Keratinocyte (primary cell): ENCODE measurements at regions not wholly inside any gene's neighbourhood (a gene's known extent, or its start where the extent isn't known, plus 50 kb on each side); places are given as distances from the start of the nearest gene placed in this dataset.

Experiments
- DNase-seq: peaks from one replicate; pipeline ENCODE4 v3.0.0-alpha.2; 2011; ENCODE audit warnings: low read depth, missing footprints, low spot score
- FAIRE-seq: peaks from 2 replicates; lab custom pipeline; 2011; peaks lifted over from hg19 to GRCh38; lab: Jason Lieb, UNC
- H2AFZ ChIP-seq: 2 replicates; pipeline ENCODE4 v1.6.0; 2012; ENCODE audit warnings: low read length, control low read depth, inconsistent platforms; ENCODE audit not compliant: control insufficient read depth
- H3K27ac ChIP-seq: 2 replicates; pipeline ENCODE4 v1.5.1; 2011; ENCODE audit warnings: low read length; ENCODE audit not compliant: control insufficient read depth, insufficient read depth
- H3K27me3 ChIP-seq: 3 replicates; pipeline ENCODE4 v1.6.0; 2011; ENCODE audit warnings: low read length; ENCODE audit not compliant: control insufficient read depth, insufficient read depth; ENCODE audit errors: extremely low read depth
- H3K36me3 ChIP-seq, 2 experiments: 2 replicates in 1 of 2; 3 replicates in 1 of 2; pipeline ENCODE4 v1.5.1; 2011; ENCODE audit warnings: low read length in 2 of 2, mild to moderate bottlenecking in 1 of 2; ENCODE audit not compliant: control insufficient read depth in 2 of 2, insufficient read depth in 2 of 2; ENCODE audit errors: extremely low read depth in 1 of 2
- H3K4me1 ChIP-seq: 3 replicates; pipeline ENCODE4 v1.5.1; 2011; ENCODE audit warnings: low read length; ENCODE audit not compliant: control insufficient read depth, insufficient read depth; ENCODE audit errors: extremely low read depth
- H3K4me2 ChIP-seq: 3 replicates; pipeline ENCODE4 v1.6.0; 2011; ENCODE audit warnings: low read depth, low read length; ENCODE audit not compliant: control insufficient read depth, insufficient read depth; ENCODE audit errors: extremely low read depth
- H3K4me3 ChIP-seq, 3 experiments: fragments of 200-600 bp in 1 of 3; sonication (generic) in 1 of 3; 2 replicates in 2 of 3; 3 replicates in 1 of 3; pipeline ENCODE4 v1.5.1; 2011 to 2016; ENCODE audit warnings: low read length in 3 of 3, mild to moderate bottlenecking in 3 of 3, control low read depth in 2 of 3, inconsistent platforms in 1 of 3, low read depth in 1 of 3, mixed read lengths in 1 of 3, mixed run types in 1 of 3, moderate library complexity in 1 of 3; ENCODE audit not compliant: control insufficient read depth in 2 of 3, insufficient read depth in 2 of 3; ENCODE audit errors: extremely low read depth in 1 of 3
- H3K79me2 ChIP-seq: 2 replicates; pipeline ENCODE4 v1.6.0; 2012; ENCODE audit warnings: low read length; ENCODE audit not compliant: control insufficient read depth, insufficient read depth
- H3K9ac ChIP-seq: 3 replicates; pipeline ENCODE4 v1.6.0; 2011; ENCODE audit warnings: low read length; ENCODE audit not compliant: control insufficient read depth, insufficient read depth; ENCODE audit errors: extremely low read depth
- H3K9me1 ChIP-seq: 3 replicates; pipeline ENCODE4 v1.6.0; 2011; ENCODE audit warnings: low read length; ENCODE audit not compliant: control insufficient read depth, insufficient read depth; ENCODE audit errors: extremely low read depth
- H3K9me3 ChIP-seq: 2 replicates; pipeline ENCODE4 v1.5.1; 2012; ENCODE audit warnings: low read depth, low read length; ENCODE audit not compliant: control insufficient read depth
- H4K20me1 ChIP-seq: 3 replicates; pipeline ENCODE4 v1.6.0; 2011; ENCODE audit warnings: low read length; ENCODE audit not compliant: control insufficient read depth, insufficient read depth; ENCODE audit errors: extremely low read depth
- EZH2 ChIP-seq: IDR thresholded peaks from one replicate; pipeline ENCODE4 v1.6.1; 2012; ENCODE audit warnings: inconsistent platforms, mild to moderate bottlenecking, low read length, moderate library complexity
- dilution Hi-C: fragments of 300-500 bp; cut with MboI; formaldehyde crosslinking; loops from one replicate; pipeline ENCODE4 v1.7.0; 2020; ENCODE audit warnings: low sequenced_read_pairs; ENCODE audit not compliant: extremely low pct_ligation_motif_present
- TF ChIP-seq, protein P1 (sequence below), 3 experiments: IDR thresholded peaks in 1 of 3; conservative IDR thresholded peaks in 1 of 3; optimal IDR thresholded peaks in 1 of 3; 2 replicates in 2 of 3; 3 replicates in 1 of 3; pipeline versions ENCODE3 to v1.5.1; 2011; ENCODE audit warnings: low read length in 3 of 3, mild to moderate bottlenecking in 3 of 3, moderate library complexity in 2 of 3, control low read depth in 1 of 3, inconsistent platforms in 1 of 3; ENCODE audit not compliant: insufficient read depth in 2 of 3; ENCODE audit errors: extremely low read depth in 1 of 3

DNA sequence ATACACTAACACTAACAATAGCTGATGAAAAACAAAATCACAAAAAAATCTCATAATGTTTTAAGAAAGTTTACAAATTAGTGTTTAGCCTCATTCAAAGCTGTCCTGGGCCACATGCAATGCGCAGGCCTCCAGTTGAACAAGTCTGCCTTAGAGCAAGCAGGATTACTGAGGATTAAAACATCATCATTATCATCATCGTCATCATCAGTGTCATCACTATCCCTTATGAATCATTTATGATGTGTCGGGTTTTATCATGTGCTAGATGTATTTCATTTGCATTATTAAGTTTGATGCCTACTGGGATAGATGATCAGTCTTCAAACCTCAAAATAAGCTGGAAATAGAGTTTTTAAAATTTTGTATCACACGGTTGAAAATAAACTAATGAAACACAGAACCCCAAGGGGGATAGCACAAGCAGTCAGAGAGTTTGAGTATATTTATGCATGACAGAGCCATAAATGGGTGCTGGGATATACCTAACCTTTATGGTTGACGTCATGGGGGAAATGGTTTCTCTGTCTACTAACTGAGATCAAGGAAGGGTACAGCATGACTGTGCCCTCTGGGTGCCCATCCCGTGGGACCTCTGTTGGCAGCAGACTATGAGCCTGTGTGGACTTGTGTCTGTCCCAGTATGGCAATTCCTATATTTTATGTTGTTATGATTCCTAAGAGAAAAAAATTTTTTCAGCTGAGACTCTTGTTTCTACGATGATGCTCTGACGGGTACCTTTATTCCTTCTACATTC lies 150.3 kb upstream of the ADRA1B start:
- no peaks in the 10 kb centered on the region for H3K9me1 ChIP-seq
- H3K9me3 ChIP-seq, result no peaks in the 10 kb centered on the region
- TF ChIP-seq, protein P1, sequence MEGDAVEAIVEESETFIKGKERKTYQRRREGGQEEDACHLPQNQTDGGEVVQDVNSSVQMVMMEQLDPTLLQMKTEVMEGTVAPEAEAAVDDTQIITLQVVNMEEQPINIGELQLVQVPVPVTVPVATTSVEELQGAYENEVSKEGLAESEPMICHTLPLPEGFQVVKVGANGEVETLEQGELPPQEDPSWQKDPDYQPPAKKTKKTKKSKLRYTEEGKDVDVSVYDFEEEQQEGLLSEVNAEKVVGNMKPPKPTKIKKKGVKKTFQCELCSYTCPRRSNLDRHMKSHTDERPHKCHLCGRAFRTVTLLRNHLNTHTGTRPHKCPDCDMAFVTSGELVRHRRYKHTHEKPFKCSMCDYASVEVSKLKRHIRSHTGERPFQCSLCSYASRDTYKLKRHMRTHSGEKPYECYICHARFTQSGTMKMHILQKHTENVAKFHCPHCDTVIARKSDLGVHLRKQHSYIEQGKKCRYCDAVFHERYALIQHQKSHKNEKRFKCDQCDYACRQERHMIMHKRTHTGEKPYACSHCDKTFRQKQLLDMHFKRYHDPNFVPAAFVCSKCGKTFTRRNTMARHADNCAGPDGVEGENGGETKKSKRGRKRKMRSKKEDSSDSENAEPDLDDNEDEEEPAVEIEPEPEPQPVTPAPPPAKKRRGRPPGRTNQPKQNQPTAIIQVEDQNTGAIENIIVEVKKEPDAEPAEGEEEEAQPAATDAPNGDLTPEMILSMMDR (optimal IDR thresholded peaks at IDR 0.05 in 1 of 3, IDR thresholded peaks at IDR 0.05 in 1 of 3, conservative IDR thresholded peaks at IDR 0.05 in 1 of 3; ENCODE audit: extremely low read depth in 1 of 3, insufficient read depth in 2 of 3, low read length in 3 of 3), result no peak
- TF ChIP-seq EZH2, result no peak
- no peak overlapping the region for H3K4me3 ChIP-seq
- dilution Hi-C loops, result no loop called here
- no peaks in the 10 kb centered on the region for H3K36me3 ChIP-seq
- no peaks in the 10 kb centered on the region for H4K20me1 ChIP-seq
- peaks cover 8% of the 10 kb centered on the region for H3K4me1 ChIP-seq
- FAIRE-seq (no peak), DNase-seq (no peak)
- H3K9ac ChIP-seq, result no peak overlapping the region
- no peaks in the 10 kb centered on the region for H3K79me2 ChIP-seq
- H3K27ac ChIP-seq, result no peak overlapping the region
- H2AFZ ChIP-seq, result no peak overlapping the region
- no peak overlapping the region for H3K4me2 ChIP-seq
- no peaks in the 10 kb centered on the region for H3K27me3 ChIP-seq

DNA sequence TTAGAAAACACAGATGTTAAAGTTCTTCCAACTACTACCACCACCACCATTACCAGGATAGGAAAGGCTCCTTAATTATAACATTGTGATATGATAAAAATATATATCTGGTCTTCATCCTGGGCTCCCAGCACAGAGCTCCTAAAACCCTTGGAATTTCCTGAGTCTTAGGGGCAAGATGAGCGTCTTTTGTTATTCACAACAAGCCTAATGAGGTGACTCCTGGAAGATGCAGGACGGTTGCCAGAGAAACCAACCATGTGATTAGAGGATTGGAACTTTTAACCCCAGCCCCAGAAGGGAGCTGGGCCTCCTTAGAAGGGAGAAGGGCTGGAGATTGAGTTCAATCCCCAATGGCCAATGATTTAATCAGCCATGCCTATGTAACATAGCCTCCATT lies 148.0 kb upstream of the ADRA1B start:
- dilution Hi-C loops, result no loop called here

More for the DNA sequence above, 148.0 kb upstream of the ADRA1B start:
- Histone ChIP-seq H3K9me1 (no peaks in the 10 kb centered on the region), H3K79me2 (no peaks in the 10 kb centered on the region), H2AFZ (no peak overlapping the region), H3K27me3 (no peaks in the 10 kb centered on the region), H3K4me3 (no peak overlapping the region), H3K4me1 (peaks cover 13% of the 10 kb centered on the region), H4K20me1 (no peaks in the 10 kb centered on the region), H3K9me3 (no peaks in the 10 kb centered on the region), H3K4me2 (no peak overlapping the region), H3K36me3 (no peaks in the 10 kb centered on the region), H3K27ac (no peak overlapping the region), H3K9ac (no peak overlapping the region)
- TF ChIP-seq, protein P1 (optimal IDR thresholded peaks at IDR 0.05 in 1 of 3, IDR thresholded peaks at IDR 0.05 in 1 of 3, conservative IDR thresholded peaks at IDR 0.05 in 1 of 3; ENCODE audit: extremely low read depth in 1 of 3, insufficient read depth in 2 of 3, low read length in 3 of 3), result no peak
- no peak for TF ChIP-seq EZH2
- FAIRE-seq, result no peak
- DNase-seq, result no peak
